C4-2B (cell line): ENCODE measurements at regions not wholly inside any gene's neighbourhood (a gene's known extent, or its start where the extent isn't known, plus 50 kb on each side); places are given as distances from the start of the nearest gene placed in this dataset.

Experiments used
- ZFX ChIP-seq: fragments of 450-650 bp; IDR thresholded peaks from 2 replicates; pipeline ENCODE4 v1.6.1; 2017
- TF ChIP-seq, protein P1 (sequence below): fragments of 450-650 bp; conservative IDR thresholded peaks from 2 replicates; pipeline ENCODE4 v1.5.1; 2017; ENCODE audit warnings: mild to moderate bottlenecking

DNA sequence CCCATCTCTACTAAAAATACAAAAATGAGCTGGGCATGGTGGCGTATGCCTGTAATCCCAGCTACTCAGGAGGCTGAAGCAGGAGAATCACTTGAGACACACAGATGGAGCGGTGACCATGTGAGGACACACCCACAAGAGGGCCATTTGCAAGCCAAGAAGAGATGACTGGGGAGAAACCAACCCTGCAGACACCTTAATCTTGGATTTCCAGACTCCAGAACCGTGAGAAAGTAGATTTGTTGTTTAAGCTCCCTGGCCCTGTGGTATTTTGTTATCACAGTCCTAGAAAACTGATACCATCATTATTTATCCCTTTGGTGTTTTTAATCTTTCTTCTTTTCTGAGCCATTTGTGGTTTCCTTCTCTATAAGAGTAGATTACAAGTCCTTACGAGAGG, 88.6 kb upstream of the ID2 start:
- TF ChIP-seq, protein P1, sequence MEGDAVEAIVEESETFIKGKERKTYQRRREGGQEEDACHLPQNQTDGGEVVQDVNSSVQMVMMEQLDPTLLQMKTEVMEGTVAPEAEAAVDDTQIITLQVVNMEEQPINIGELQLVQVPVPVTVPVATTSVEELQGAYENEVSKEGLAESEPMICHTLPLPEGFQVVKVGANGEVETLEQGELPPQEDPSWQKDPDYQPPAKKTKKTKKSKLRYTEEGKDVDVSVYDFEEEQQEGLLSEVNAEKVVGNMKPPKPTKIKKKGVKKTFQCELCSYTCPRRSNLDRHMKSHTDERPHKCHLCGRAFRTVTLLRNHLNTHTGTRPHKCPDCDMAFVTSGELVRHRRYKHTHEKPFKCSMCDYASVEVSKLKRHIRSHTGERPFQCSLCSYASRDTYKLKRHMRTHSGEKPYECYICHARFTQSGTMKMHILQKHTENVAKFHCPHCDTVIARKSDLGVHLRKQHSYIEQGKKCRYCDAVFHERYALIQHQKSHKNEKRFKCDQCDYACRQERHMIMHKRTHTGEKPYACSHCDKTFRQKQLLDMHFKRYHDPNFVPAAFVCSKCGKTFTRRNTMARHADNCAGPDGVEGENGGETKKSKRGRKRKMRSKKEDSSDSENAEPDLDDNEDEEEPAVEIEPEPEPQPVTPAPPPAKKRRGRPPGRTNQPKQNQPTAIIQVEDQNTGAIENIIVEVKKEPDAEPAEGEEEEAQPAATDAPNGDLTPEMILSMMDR: no peak
- no peak for TF ChIP-seq ZFX
